ENCODE measurements at regions not wholly inside any gene's neighbourhood (a gene's known extent, or its start where the extent isn't known, plus 50 kb on each side); places are given as distances from the start of the nearest gene placed in this dataset.

DNA sequence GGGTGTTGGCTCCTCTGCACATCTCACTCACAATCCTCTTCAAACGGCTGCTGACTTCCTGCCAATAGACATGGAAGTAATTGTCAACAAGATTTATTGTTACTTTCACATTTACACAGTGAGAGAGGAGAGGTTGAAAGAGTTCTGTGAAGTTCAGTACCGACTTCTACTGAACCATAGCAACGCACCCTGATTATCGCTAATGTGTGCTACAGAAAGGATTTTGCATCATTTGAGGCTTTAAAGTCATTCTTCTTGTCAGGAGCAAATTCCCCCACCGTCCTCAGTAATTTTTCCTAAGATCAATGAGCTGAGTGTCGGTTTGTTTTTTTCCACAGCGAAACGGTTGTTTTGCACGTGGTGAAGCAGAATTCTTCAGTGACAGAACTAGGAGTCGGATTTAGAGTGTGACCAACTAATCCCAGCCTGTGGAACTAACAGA is 361.0 kb downstream of the ADGRL2 start:
- no peaks in the 10 kb centered on the region for H3K79me2 ChIP-seq
- H3K9ac ChIP-seq = no peak overlapping the region
- peak overlapping the region; percentile 35 for H3K4me3 ChIP-seq (ENCODE audit: low read depth, low read length)
- no peaks in the 10 kb centered on the region for H3K9me3 ChIP-seq (ENCODE audit: control insufficient read depth, low read length)
- H3K27me3 ChIP-seq (ENCODE audit: control insufficient read depth, insufficient read depth, low read length) = no peaks in the 10 kb centered on the region
- TF ChIP-seq, protein P1, sequence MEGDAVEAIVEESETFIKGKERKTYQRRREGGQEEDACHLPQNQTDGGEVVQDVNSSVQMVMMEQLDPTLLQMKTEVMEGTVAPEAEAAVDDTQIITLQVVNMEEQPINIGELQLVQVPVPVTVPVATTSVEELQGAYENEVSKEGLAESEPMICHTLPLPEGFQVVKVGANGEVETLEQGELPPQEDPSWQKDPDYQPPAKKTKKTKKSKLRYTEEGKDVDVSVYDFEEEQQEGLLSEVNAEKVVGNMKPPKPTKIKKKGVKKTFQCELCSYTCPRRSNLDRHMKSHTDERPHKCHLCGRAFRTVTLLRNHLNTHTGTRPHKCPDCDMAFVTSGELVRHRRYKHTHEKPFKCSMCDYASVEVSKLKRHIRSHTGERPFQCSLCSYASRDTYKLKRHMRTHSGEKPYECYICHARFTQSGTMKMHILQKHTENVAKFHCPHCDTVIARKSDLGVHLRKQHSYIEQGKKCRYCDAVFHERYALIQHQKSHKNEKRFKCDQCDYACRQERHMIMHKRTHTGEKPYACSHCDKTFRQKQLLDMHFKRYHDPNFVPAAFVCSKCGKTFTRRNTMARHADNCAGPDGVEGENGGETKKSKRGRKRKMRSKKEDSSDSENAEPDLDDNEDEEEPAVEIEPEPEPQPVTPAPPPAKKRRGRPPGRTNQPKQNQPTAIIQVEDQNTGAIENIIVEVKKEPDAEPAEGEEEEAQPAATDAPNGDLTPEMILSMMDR (IDR thresholded peaks at IDR 0.05) = no peak
- H3K4me1 ChIP-seq = peaks cover 3% of the 10 kb centered on the region
- H3K4me2 ChIP-seq (ENCODE audit: low read length) = peak overlapping the region; percentile 41
- peak overlapping the region; percentile 42 for H2AFZ ChIP-seq
- no peaks in the 10 kb centered on the region for H3K36me3 ChIP-seq (ENCODE audit: control insufficient read depth, insufficient read depth, low read length)
- H3K27ac ChIP-seq = no peak overlapping the region

DNA sequence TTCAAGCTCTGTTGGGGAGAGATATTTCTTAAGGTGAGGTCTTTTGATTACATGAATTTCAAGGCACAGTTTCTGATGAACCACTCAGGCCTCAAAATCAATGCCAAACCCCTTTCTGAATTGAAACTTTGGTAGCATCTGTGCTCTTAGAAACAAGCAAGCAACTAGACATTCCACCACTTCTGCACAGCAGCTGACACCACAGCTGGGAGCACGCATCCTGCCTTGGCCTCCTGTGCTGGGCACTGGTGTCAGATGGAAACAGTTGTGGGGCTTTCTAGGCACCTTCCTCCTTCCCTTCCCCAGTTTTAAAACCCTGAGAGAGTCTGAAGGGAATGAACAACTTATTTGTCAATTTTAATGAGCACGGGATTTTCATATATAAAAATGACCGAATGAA is 360.2 kb downstream of the ADGRL2 start:
- H3K4me1 ChIP-seq = peaks cover 3% of the 10 kb centered on the region
- no peak overlapping the region for H2AFZ ChIP-seq
- no peak overlapping the region for H3K27ac ChIP-seq
- no peaks in the 10 kb centered on the region for H3K36me3 ChIP-seq (ENCODE audit: control insufficient read depth, insufficient read depth, low read length)
- no peak overlapping the region for H3K4me2 ChIP-seq (ENCODE audit: low read length)
- H3K4me3 ChIP-seq (ENCODE audit: low read depth, low read length) = no peak overlapping the region
- H3K9ac ChIP-seq = no peak overlapping the region
- TF ChIP-seq, protein P1 (IDR thresholded peaks at IDR 0.05) = no peak
- no peaks in the 10 kb centered on the region for H3K79me2 ChIP-seq
- H3K27me3 ChIP-seq (ENCODE audit: control insufficient read depth, insufficient read depth, low read length) = no peaks in the 10 kb centered on the region
- H3K9me3 ChIP-seq (ENCODE audit: control insufficient read depth, low read length) = no peaks in the 10 kb centered on the region

- H3K4me3 ChIP-seq (ENCODE audit: low read depth, low read length) = no peak overlapping the region
- no peaks in the 10 kb centered on the region for H3K9me3 ChIP-seq (ENCODE audit: control insufficient read depth, low read length)
- H3K27ac ChIP-seq = no peak overlapping the region
- peaks cover 3% of the 10 kb centered on the region for H3K4me1 ChIP-seq
- no peaks in the 10 kb centered on the region for H3K36me3 ChIP-seq (ENCODE audit: control insufficient read depth, insufficient read depth, low read length)
- no peaks in the 10 kb centered on the region for H3K27me3 ChIP-seq (ENCODE audit: control insufficient read depth, insufficient read depth, low read length)
- no peak overlapping the region for H2AFZ ChIP-seq
- no peak overlapping the region for H3K4me2 ChIP-seq (ENCODE audit: low read length)
- no peak overlapping the region for H3K9ac ChIP-seq
- no peaks in the 10 kb centered on the region for H3K79me2 ChIP-seq
- TF ChIP-seq, protein P1 (IDR thresholded peaks at IDR 0.05) = no peak
Measured at GRCh38 chr1:82160036-82160435, 359.3 kb downstream of the ADGRL2 start.

DNA sequence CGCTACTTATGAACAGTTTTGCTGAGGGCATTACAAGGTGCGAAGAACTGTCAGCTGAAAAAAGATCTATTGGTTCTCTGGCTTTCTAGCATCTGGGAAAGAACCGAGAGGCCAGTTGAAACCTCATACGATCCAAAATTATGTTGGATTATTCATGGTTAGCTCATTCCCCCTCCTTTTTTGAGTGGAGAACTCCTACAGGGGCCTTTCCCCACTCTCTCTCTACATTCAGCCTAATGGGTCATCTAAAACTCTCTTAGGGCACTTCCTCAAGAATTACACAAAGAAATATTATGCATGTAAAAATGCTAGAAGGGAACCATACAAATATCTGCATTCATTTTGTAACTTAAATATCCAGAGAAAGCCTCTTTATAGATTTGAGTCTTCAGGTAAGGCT is 358.2 kb downstream of the ADGRL2 start:
- no peaks in the 10 kb centered on the region for H3K9me3 ChIP-seq (ENCODE audit: control insufficient read depth, low read length)
- no peak overlapping the region for H3K4me3 ChIP-seq (ENCODE audit: low read depth, low read length)
- H3K27ac ChIP-seq = no peak overlapping the region
- H3K4me1 ChIP-seq = peaks cover 3% of the 10 kb centered on the region
- H3K79me2 ChIP-seq = no peaks in the 10 kb centered on the region
- H3K27me3 ChIP-seq (ENCODE audit: control insufficient read depth, insufficient read depth, low read length) = no peaks in the 10 kb centered on the region
- no peak overlapping the region for H3K9ac ChIP-seq
- TF ChIP-seq, protein P1 (IDR thresholded peaks at IDR 0.05) = no peak
- no peaks in the 10 kb centered on the region for H3K36me3 ChIP-seq (ENCODE audit: control insufficient read depth, insufficient read depth, low read length)
- no peak overlapping the region for H3K4me2 ChIP-seq (ENCODE audit: low read length)
- no peak overlapping the region for H2AFZ ChIP-seq

- Histone ChIP-seq H3K4me1 (no peaks in the 10 kb centered on the region), H3K4me3 (ENCODE audit: low read depth, low read length) (no peak overlapping the region), H2AFZ (no peak overlapping the region), H3K9me3 (ENCODE audit: control insufficient read depth, low read length) (no peaks in the 10 kb centered on the region), H3K4me2 (ENCODE audit: low read length) (no peak overlapping the region), H3K79me2 (no peaks in the 10 kb centered on the region), H3K27me3 (ENCODE audit: control insufficient read depth, insufficient read depth, low read length) (no peaks in the 10 kb centered on the region), H3K27ac (no peak overlapping the region), H3K9ac (no peak overlapping the region), H3K36me3 (ENCODE audit: control insufficient read depth, insufficient read depth, low read length) (no peaks in the 10 kb centered on the region)
- TF ChIP-seq, protein P1 (IDR thresholded peaks at IDR 0.05) = no peak
Measured at GRCh38 chr1:82154219-82154970, 353.7 kb downstream of the ADGRL2 start.

All from parathyroid adenoma (tissue), 2 donors.